Panc1 (cell line): ENCODE measurements at regions not wholly inside any gene's neighbourhood (a gene's known extent, or its start where the extent isn't known, plus 50 kb on each side); places are given as distances from the start of the nearest gene placed in this dataset.
"Not testable (repeated sequence)": the region's sequence is repeated elsewhere in the genome, so short reads cannot be mapped to it uniquely, and the experiment has no call there.

ENCODE experiments used
- ATAC-seq: fragments of 200-7000 bp; cut with Tn5 transposase; 2 replicates; pipeline ENCODE4 v1.9.1; 2020; ENCODE audit warnings: mild to moderate bottlenecking, moderate library complexity
- BruUV-seq: library from RNA; stranded (reverse); fragments of 400-500 nt; replicated peaks from 2 replicates; lab custom pipeline; 2021; lab: Mats Ljungman, UMichigan
- CTCF ChIA-PET: fragments of 300-600 bp; sonication (Branson Sonifier 250); formaldehyde crosslinking; loops from one replicate; lab custom pipeline; 2022; ENCODE audit warnings: antibody characterized with exemption; lab: Charles Lee
- POLR2A ChIA-PET: fragments of 300-600 bp; sonication (Branson Sonifier 250); formaldehyde crosslinking; loops from one replicate; lab custom pipeline; 2022; ENCODE audit warnings: antibody characterized with exemption; lab: Charles Lee
- DNase-seq: peaks from one replicate; pipeline ENCODE4 v3.0.0-alpha.2; 2010; ENCODE audit warnings: low read depth, low spot score
- H3K27ac ChIP-seq: 2 replicates; pipeline ENCODE4 v1.5.1; 2011; ENCODE audit warnings: mild to moderate bottlenecking, low read length, inconsistent platforms
- H3K27me3 ChIP-seq: fragments of 200-500 bp; sonication (Bioruptor generic); 2 replicates; pipeline ENCODE4 v1.6.0; 2014; ENCODE audit warnings: low read length, inconsistent platforms; ENCODE audit not compliant: control insufficient read depth, insufficient read depth
- H3K36me3 ChIP-seq: fragments of 200-500 bp; sonication (Bioruptor generic); 2 replicates; pipeline ENCODE4 v1.5.1; 2014; ENCODE audit warnings: inconsistent platforms, mild to moderate bottlenecking, low read length, moderate library complexity; ENCODE audit not compliant: control insufficient read depth, insufficient read depth
- H3K4me1 ChIP-seq: 2 replicates; pipeline ENCODE4 v1.5.1; 2011; ENCODE audit warnings: inconsistent platforms, mild to moderate bottlenecking, low read length, moderate library complexity; ENCODE audit not compliant: control insufficient read depth, insufficient read depth
- H3K4me3 ChIP-seq, 2 experiments: 2 replicates each; pipeline ENCODE4 v1.5.1; 2011 to 2012; ENCODE audit warnings: low read depth in 2 of 2, low read length in 2 of 2, mild to moderate bottlenecking in 2 of 2, inconsistent platforms in 1 of 2, moderate library complexity in 1 of 2
- H3K9me3 ChIP-seq: fragments of 200-500 bp; sonication (Bioruptor generic); 2 replicates; pipeline ENCODE4 v1.5.1; 2014; ENCODE audit warnings: low read depth, mild to moderate bottlenecking, inconsistent platforms, low read length, moderate library complexity; ENCODE audit not compliant: control insufficient read depth, insufficient read depth
- POLR2AphosphoS5 ChIP-seq: IDR thresholded peaks from 2 replicates; pipeline ENCODE4 v1.6.1; 2012; ENCODE audit warnings: mild to moderate bottlenecking, low read depth, low read length, moderate library complexity
- SIN3A ChIP-seq: IDR thresholded peaks from 2 replicates; pipeline ENCODE4 v1.6.1; 2012; ENCODE audit warnings: low read depth, mild to moderate bottlenecking, low read length, moderate library complexity, borderline replicate concordance; ENCODE audit not compliant: insufficient read depth
- TCF7L2 ChIP-seq: IDR thresholded peaks from 2 replicates; pipeline ENCODE4 v1.6.1; 2011; ENCODE audit warnings: mild to moderate bottlenecking, low read depth, low read length, inconsistent platforms
- in situ Hi-C: cut with HindIII; loops from 2 replicates; pipeline ENCODE4 v1.10.0; 2016; ENCODE audit warnings: low sequenced_read_pairs, low pct_unique_long_range_greater_than_20kb
- intact Hi-C: fragments of 100-400 bp; cut with micrococcal nuclease; formaldehyde crosslinking; loops from one replicate; pipeline ENCODE4 v1.10.0; 2022; ENCODE audit not compliant: unreplicated experiment
- TF ChIP-seq, protein P1 (sequence below), 2 experiments: IDR thresholded peaks; 2 replicates each; pipeline ENCODE4 v1.6.1; 2011 to 2012; ENCODE audit warnings: low read depth in 2 of 2, control low read depth in 1 of 2, low read length in 1 of 2, mild to moderate bottlenecking in 1 of 2, moderate library complexity in 1 of 2; ENCODE audit not compliant: insufficient read depth in 1 of 2
- TF ChIP-seq, protein P2 (sequence below): fragments of 450-650 bp; IDR thresholded peaks from 2 replicates; pipeline ENCODE4 v1.5.1; 2017; ENCODE audit warnings: mild to moderate bottlenecking

DNA sequence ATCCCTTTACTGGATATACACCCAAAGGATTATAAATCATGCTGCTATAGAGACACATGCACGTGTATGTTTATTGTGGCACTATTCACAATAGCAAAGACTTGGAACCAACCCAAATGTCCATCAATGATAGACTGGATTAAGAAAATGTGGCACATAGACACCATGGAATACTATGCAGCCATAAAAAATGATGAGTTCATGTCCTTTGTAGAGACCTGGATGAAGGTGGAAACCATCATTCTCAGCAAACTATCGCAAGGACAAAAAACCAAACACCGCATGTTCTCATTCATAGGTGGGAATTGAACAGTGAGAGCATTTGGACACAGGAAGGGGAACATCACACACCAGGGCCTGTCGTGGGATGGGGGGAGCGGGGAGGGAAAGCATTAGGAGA, 52.4 kb upstream of the FAM135A start:
- not testable (repeated sequence) for ATAC-seq
- CTCF ChIA-PET = interaction anchor here (1.2 kb wide), 1 partner anchor 51 kb away, joined by 3 read pairs; no protein-coding TSS in a partner anchor

DNA sequence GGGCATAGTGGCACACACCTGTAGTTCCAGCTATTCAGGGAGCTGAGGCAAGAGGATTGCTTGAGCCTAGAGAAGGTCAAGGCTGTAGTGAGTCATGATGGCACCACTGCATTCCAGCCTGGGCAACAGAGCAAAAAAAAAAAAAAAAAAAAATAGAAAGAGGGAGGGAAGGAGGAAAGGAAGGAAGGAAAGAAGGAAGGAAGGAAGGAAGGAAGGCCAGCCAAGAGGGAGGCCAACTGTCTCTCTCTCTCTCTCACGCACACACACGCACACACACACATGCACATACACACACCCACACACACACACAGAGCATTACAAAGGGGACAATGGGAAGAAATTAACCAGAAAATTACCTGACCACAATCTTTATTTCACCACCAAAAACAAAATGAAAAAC, 50.6 kb upstream of the COL9A1 start:
- no peak for TF ChIP-seq TCF7L2
- TF ChIP-seq, protein P1, sequence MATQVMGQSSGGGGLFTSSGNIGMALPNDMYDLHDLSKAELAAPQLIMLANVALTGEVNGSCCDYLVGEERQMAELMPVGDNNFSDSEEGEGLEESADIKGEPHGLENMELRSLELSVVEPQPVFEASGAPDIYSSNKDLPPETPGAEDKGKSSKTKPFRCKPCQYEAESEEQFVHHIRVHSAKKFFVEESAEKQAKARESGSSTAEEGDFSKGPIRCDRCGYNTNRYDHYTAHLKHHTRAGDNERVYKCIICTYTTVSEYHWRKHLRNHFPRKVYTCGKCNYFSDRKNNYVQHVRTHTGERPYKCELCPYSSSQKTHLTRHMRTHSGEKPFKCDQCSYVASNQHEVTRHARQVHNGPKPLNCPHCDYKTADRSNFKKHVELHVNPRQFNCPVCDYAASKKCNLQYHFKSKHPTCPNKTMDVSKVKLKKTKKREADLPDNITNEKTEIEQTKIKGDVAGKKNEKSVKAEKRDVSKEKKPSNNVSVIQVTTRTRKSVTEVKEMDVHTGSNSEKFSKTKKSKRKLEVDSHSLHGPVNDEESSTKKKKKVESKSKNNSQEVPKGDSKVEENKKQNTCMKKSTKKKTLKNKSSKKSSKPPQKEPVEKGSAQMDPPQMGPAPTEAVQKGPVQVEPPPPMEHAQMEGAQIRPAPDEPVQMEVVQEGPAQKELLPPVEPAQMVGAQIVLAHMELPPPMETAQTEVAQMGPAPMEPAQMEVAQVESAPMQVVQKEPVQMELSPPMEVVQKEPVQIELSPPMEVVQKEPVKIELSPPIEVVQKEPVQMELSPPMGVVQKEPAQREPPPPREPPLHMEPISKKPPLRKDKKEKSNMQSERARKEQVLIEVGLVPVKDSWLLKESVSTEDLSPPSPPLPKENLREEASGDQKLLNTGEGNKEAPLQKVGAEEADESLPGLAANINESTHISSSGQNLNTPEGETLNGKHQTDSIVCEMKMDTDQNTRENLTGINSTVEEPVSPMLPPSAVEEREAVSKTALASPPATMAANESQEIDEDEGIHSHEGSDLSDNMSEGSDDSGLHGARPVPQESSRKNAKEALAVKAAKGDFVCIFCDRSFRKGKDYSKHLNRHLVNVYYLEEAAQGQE (IDR thresholded peaks at IDR 0.05; ENCODE audit: insufficient read depth in 1 of 2, low read depth in 2 of 2, low read length in 1 of 2) = no peak
- TF ChIP-seq POLR2AphosphoS5 = no peak
- TF ChIP-seq, protein P2, sequence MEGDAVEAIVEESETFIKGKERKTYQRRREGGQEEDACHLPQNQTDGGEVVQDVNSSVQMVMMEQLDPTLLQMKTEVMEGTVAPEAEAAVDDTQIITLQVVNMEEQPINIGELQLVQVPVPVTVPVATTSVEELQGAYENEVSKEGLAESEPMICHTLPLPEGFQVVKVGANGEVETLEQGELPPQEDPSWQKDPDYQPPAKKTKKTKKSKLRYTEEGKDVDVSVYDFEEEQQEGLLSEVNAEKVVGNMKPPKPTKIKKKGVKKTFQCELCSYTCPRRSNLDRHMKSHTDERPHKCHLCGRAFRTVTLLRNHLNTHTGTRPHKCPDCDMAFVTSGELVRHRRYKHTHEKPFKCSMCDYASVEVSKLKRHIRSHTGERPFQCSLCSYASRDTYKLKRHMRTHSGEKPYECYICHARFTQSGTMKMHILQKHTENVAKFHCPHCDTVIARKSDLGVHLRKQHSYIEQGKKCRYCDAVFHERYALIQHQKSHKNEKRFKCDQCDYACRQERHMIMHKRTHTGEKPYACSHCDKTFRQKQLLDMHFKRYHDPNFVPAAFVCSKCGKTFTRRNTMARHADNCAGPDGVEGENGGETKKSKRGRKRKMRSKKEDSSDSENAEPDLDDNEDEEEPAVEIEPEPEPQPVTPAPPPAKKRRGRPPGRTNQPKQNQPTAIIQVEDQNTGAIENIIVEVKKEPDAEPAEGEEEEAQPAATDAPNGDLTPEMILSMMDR = no peak
- TF ChIP-seq SIN3A = no peak
- H3K4me1 ChIP-seq = no peaks in the 10 kb centered on the region
- POLR2A ChIA-PET = no interaction called here
- H3K27ac ChIP-seq = no peak overlapping the region
- H3K9me3 ChIP-seq = no peaks in the 10 kb centered on the region
- CTCF ChIA-PET = no interaction called here
- no peaks in the 10 kb centered on the region; the same call in 1 of the 2 replicates for H3K27me3 ChIP-seq
- in situ Hi-C loops (no loop called here), intact Hi-C loops (loop anchor here (1.0 kb wide), 1 partner anchor 13 kb away; no protein-coding TSS in a partner anchor)
- BruUV-seq = no TSS peak
- H3K36me3 ChIP-seq = no peaks in the 10 kb centered on the region
- no peak for ATAC-seq
- DNase-seq = no peak
- no peak overlapping the region for H3K4me3 ChIP-seq

More for the DNA sequence above, 52.4 kb upstream of the FAM135A start:
- H3K27ac ChIP-seq, POLR2A ChIA-PET, H3K9me3 ChIP-seq, H3K36me3 ChIP-seq, intact Hi-C loops, DNase-seq, H3K4me1 ChIP-seq, in situ Hi-C loops, H3K4me3 ChIP-seq, BruUV-seq: not testable (repeated sequence)
- peaks cover 13% of the 10 kb centered on the region; the same call in 1 of the 2 replicates for H3K27me3 ChIP-seq
